ENCODE measurements at regions not wholly inside any gene's neighbourhood (a gene's known extent, or its start where the extent isn't known, plus 50 kb on each side); places are given as distances from the start of the nearest gene placed in this dataset.
"Not testable (repeated sequence)": the region's sequence is repeated elsewhere in the genome, so short reads cannot be mapped to it uniquely, and the experiment has no call there.

DNA sequence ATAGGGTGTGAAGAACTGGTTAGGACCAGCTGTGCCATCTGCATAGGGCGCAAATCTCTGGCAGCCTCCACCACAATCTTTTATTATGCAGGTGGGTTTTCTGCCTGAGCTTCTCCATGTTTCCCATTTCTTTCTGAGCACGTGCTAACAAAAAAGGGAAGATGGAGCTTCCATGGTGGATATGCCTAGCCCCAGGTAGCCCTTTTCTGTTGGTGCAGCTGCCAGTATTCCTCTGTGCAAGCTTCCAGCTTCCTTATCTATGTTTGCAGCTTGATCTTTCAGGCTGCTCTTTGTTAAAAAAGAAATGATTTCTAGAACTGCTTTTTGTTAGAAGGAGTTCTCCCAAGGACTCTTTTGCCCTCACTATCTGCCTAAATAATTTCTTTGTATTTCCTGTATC lies 95.0 kb upstream of the EPB41L4A start:
- DNase-seq (ENCODE audit: low spot score) = no peak
- H3K27ac ChIP-seq = no peak overlapping the region
- H3K27me3 ChIP-seq = no peaks in the 10 kb centered on the region
- TF ChIP-seq CTCF (IDR thresholded peaks at IDR 0.05) = no peak
- peaks cover 0 to 9% of the 10 kb centered on the region in 2 donors for H3K9me3 ChIP-seq
- no peak overlapping the region for H3K4me3 ChIP-seq
- no peaks in the 10 kb centered on the region for H3K4me1 ChIP-seq
- H3K36me3 ChIP-seq = no peaks in the 10 kb centered on the region

GRCh38 chr5:112520474-112520873 lies 101.4 kb upstream of the EPB41L4A start:
- H3K27ac ChIP-seq = not testable (repeated sequence)

GRCh38 chr5:112522891-112523673 lies 104.0 kb upstream of the EPB41L4A start:
- H3K27me3 ChIP-seq; DNase-seq (ENCODE audit: low spot score); H3K4me3 ChIP-seq; H3K4me1 ChIP-seq; H3K36me3 ChIP-seq; H3K27ac ChIP-seq; H3K9me3 ChIP-seq: not testable (repeated sequence)

More at GRCh38 chr5:112520474-112520873, 101.4 kb upstream of the EPB41L4A start:
- not testable (repeated sequence) for H3K9me3 ChIP-seq; H3K27me3 ChIP-seq; H3K36me3 ChIP-seq; DNase-seq (ENCODE audit: low spot score); H3K4me3 ChIP-seq; H3K4me1 ChIP-seq

GRCh38 chr5:112523674-112524263 lies 104.7 kb upstream of the EPB41L4A start:
- not testable (repeated sequence) for H3K27ac ChIP-seq; H3K9me3 ChIP-seq; H3K4me3 ChIP-seq; H3K27me3 ChIP-seq; H3K4me1 ChIP-seq; H3K36me3 ChIP-seq; DNase-seq (ENCODE audit: low spot score)

DNA sequence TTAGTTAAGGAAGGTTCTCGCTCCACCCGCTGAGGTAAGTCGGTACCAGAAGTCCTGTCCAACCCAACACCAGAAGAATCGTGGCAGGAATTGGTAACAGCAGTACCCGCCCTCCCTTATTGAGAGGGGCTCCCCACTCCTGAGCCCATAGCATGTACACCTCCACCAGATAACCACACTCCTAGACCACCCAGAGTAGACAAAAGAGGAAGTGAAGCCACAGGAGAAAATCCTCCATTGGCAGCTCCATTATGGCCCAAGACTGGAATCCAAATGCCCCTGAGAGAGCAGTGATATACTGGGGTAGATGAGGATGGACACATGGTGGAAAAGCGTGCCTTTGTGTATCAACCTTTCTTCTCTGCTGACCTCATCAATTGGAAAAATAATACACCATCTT lies 106.1 kb upstream of the EPB41L4A start:
- Histone ChIP-seq H3K4me1 (no peaks in the 10 kb centered on the region), H3K27ac (no peak overlapping the region), H3K36me3 (no peaks in the 10 kb centered on the region), H3K4me3 (no peak overlapping the region), H3K9me3 (no peaks in the 10 kb centered on the region), H3K27me3 (no peaks in the 10 kb centered on the region)
- no peak for TF ChIP-seq CTCF (IDR thresholded peaks at IDR 0.05)
- no peak for DNase-seq (ENCODE audit: low spot score)

DNA sequence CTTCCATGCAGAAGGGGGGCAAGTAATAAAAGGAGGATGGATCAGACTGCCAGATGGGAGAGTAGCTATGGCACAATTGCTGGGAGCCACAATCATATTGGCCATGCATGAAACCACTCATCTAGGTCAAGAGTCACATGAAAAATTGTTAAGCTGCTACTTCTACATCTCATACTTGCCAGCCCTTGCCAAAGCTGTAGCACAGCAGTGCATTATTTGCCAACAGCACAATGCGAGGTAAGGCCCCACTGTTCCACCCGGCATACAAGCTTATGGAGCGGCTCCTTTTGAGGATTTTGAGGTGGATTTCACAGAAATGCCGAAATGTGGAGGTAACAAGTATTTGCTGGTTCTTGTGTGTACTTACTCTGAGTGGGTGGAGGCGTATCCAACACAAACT lies 109.9 kb upstream of the EPB41L4A start:
- Histone ChIP-seq H3K27me3 (no peaks in the 10 kb centered on the region), H3K27ac (no peak overlapping the region), H3K4me3 (no peak overlapping the region), H3K9me3 (no peaks in the 10 kb centered on the region), H3K4me1 (no peaks in the 10 kb centered on the region), H3K36me3 (no peaks in the 10 kb centered on the region)
- no peak for TF ChIP-seq CTCF (IDR thresholded peaks at IDR 0.05)
- DNase-seq (ENCODE audit: low spot score) = no peak

GRCh38 chr5:112529525-112529924 lies 110.4 kb upstream of the EPB41L4A start:
- DNase-seq (ENCODE audit: low spot score) = no peak
- H3K9me3 ChIP-seq = no peaks in the 10 kb centered on the region
- no peak overlapping the region for H3K27ac ChIP-seq
- H3K4me3 ChIP-seq = no peak overlapping the region
- no peaks in the 10 kb centered on the region for H3K27me3 ChIP-seq
- no peaks in the 10 kb centered on the region for H3K36me3 ChIP-seq
- no peaks in the 10 kb centered on the region for H3K4me1 ChIP-seq
- peak in 1 of 2 donors; percentile 49 for TF ChIP-seq CTCF (IDR thresholded peaks at IDR 0.05)
